ENCODE measurements at regions not wholly inside any gene's neighbourhood (a gene's known extent, or its start where the extent isn't known, plus 50 kb on each side); places are given as distances from the start of the nearest gene placed in this dataset.

DNA sequence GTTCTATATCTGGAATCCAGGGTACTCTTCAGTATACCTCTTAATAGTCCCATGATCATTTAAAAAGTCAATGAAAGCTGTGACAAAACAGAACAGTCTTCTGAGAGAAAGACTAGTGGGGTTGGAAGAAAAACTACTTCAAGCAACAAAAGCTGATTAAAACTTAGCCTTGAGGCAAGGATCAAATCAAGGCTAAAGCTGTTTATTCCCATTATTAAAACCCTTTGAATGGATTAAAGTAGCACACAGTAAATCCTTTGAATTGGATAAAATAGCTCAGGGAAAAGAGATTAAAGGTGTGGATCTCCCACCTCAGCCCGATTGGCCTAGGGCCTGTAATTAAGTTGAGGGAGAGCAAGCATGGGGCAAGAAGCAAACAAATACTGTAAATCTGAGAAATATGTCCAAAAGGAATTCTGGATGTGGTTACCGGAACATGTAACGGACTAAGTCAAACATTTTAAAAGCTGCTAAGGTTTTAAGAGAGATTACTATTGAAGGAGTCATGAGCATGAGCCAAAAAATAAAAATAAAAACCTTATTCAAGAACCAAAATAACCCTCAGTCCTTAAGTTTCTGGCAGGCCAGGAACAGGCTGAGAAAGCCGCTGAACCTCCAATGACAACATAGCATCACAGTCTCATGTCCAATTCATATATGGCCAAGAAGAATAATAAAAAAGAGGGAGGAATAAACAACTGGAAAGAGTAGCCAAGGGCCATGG lies 257.3 kb upstream of the NEIL3 start:
- no peak overlapping the region for H3K4me3 ChIP-seq (ENCODE audit: low read depth, low read length)
- H3K27me3 ChIP-seq (ENCODE audit: control insufficient read depth, insufficient read depth, low read length): no peaks in the 10 kb centered on the region
- TF ChIP-seq CTCF (IDR thresholded peaks at IDR 0.05; ENCODE audit: insufficient read depth, low read length, severe bottlenecking): no peak
- FAIRE-seq: no peak
- no peak for DNase-seq (ENCODE audit: low read depth)
- H3K36me3 ChIP-seq (ENCODE audit: control insufficient read depth, insufficient read depth, low read length): no peaks in the 10 kb centered on the region

DNA sequence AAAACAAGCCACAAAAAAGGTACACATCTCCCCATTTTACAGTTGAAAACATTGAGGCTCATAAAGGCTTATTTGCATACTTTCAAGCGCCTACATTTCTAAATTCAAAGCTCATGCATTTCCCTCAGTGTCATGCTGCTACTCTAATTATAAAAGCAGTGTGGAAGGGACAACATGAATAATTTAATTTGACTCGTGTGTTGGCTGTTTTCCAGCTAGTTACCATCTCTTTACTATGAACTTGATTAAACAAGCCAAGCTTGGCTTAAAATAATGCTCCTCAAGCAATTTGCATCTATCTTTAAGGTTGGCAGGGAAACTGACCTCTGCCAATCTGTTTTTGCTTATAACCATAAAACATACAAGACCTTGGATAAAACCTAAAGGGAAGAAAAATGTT lies 252.5 kb upstream of the NEIL3 start:
- FAIRE-seq (no peak), DNase-seq (ENCODE audit: low read depth) (no peak)
- Histone ChIP-seq H3K36me3 (ENCODE audit: control insufficient read depth, insufficient read depth, low read length) (no peaks in the 10 kb centered on the region), H3K27me3 (ENCODE audit: control insufficient read depth, insufficient read depth, low read length) (no peaks in the 10 kb centered on the region), H3K4me3 (ENCODE audit: low read depth, low read length) (no peak overlapping the region)
- no peak for TF ChIP-seq CTCF (IDR thresholded peaks at IDR 0.05; ENCODE audit: insufficient read depth, low read length, severe bottlenecking)

GRCh38 chr4:177064116-177064515 lies 245.6 kb upstream of the NEIL3 start:
- Histone ChIP-seq H3K36me3 (ENCODE audit: control insufficient read depth, insufficient read depth, low read length) (no peaks in the 10 kb centered on the region), H3K27me3 (ENCODE audit: control insufficient read depth, insufficient read depth, low read length) (no peaks in the 10 kb centered on the region), H3K4me3 (ENCODE audit: low read depth, low read length) (no peak overlapping the region)
- TF ChIP-seq CTCF (IDR thresholded peaks at IDR 0.05; ENCODE audit: insufficient read depth, low read length, severe bottlenecking): no peak
- FAIRE-seq: no peak
- DNase-seq (ENCODE audit: low read depth): no peak

DNA sequence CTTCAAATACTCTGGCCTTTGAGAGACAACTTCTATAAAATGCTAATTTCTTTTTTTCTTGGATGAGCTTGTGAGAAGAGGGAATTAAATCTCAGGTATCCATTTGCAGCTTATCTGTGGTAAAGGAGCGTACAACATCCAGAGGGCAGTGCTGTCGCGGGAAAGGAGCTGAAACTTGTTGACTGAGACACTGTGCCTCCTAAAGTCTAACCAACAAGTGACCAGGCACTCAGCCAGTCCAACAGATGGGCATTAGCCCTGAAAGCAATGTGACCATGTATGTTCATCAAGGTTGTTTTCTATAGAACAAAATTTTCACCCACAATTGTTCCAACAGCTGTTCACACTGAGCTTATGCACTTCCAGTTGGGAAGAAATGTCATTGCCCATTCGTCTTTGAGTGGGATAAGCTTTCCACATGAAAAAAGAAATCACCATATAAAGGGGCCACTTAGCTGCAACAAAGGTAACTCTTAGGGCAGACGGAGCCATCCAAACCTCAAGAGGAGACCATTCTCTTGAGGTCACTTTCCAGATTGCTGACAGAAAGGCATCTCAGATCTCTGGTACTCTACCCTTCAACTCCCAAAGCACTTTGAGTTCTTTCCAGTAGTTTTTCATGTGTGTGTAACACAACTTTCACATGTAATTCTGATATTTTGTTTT lies 244.8 kb upstream of the NEIL3 start:
- DNase-seq (ENCODE audit: low read depth) (no peak), FAIRE-seq (no peak)
- no peak for TF ChIP-seq CTCF (IDR thresholded peaks at IDR 0.05; ENCODE audit: insufficient read depth, low read length, severe bottlenecking)
- no peaks in the 10 kb centered on the region for H3K36me3 ChIP-seq (ENCODE audit: control insufficient read depth, insufficient read depth, low read length)
- no peak overlapping the region for H3K4me3 ChIP-seq (ENCODE audit: low read depth, low read length)
- H3K27me3 ChIP-seq (ENCODE audit: control insufficient read depth, insufficient read depth, low read length): no peaks in the 10 kb centered on the region

DNA sequence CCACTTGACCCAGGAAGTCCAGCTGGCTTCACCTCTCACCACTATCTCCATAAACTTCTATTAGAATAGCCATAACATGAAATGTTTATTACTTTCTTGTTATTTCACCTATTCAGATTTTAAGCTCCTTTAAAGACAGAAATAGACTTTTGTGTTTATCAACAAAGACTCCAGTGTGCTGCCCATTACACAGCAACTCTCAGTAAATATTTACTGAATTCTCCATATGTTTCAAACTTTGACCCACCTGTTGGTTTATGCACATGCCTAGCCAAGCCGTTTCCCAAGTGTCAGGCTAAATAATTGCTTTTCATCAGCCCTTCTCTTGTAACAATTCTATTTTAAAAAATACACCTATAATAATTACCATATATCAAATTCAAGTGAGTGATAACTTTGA lies 242.9 kb upstream of the NEIL3 start:
- Histone ChIP-seq H3K36me3 (ENCODE audit: control insufficient read depth, insufficient read depth, low read length) (no peaks in the 10 kb centered on the region), H3K27me3 (ENCODE audit: control insufficient read depth, insufficient read depth, low read length) (no peaks in the 10 kb centered on the region), H3K4me3 (ENCODE audit: low read depth, low read length) (no peak overlapping the region)
- no peak for TF ChIP-seq CTCF (IDR thresholded peaks at IDR 0.05; ENCODE audit: insufficient read depth, low read length, severe bottlenecking)
- FAIRE-seq: no peak
- no peak for DNase-seq (ENCODE audit: low read depth)
